Hematopoietic multipotent progenitor cell (in vitro differentiated cells): ENCODE measurements at regions not wholly inside any gene's neighbourhood (a gene's known extent, or its start where the extent isn't known, plus 50 kb on each side); places are given as distances from the start of the nearest gene placed in this dataset.
"Not testable (repeated sequence)": the region's sequence is repeated elsewhere in the genome, so short reads cannot be mapped to it uniquely, and the experiment has no call there.

Experiments
- DNase-seq, 3 donors: peaks; one replicate each; pipeline ENCODE4 v3.0.0-alpha.2; 2011 to 2015; ENCODE audit warnings: low read depth in 2 of 3, low spot score in 2 of 3

GRCh38 chr3:103410231-103410630 lies 975.4 kb downstream of the ZPLD1 start:
- no peak for DNase-seq

GRCh38 chr3:103421460-103421859 lies 986.6 kb downstream of the ZPLD1 start:
- DNase-seq: no peak

- no peak for DNase-seq
Measured at GRCh38 chr3:103437883-103438282, 1003.1 kb downstream of the ZPLD1 start.

- DNase-seq: peak in 1 of 3 donors; percentile 28
Measured at GRCh38 chr3:103440539-103441203, 1005.9 kb downstream of the ZPLD1 start.

GRCh38 chr3:103446953-103447629 lies 1012.3 kb downstream of the ZPLD1 start:
- no peak for DNase-seq

GRCh38 chr3:103453152-103453551 lies 1018.3 kb downstream of the ZPLD1 start:
- DNase-seq: no peak

GRCh38 chr3:103459815-103460214 lies 1025.0 kb downstream of the ZPLD1 start:
- no peak for DNase-seq

- DNase-seq: no peak
Measured at GRCh38 chr3:103470498-103470897, 1035.7 kb downstream of the ZPLD1 start.

- no peak for DNase-seq
Measured at GRCh38 chr3:103494011-103494410, 1059.2 kb downstream of the ZPLD1 start.

GRCh38 chr3:103494512-103494911 lies 1059.7 kb downstream of the ZPLD1 start:
- DNase-seq: no peak

GRCh38 chr3:103495186-103495585 lies 1060.4 kb downstream of the ZPLD1 start:
- DNase-seq: no peak

- DNase-seq: no peak
Measured at GRCh38 chr3:103499132-103499900, 1064.5 kb downstream of the ZPLD1 start.

GRCh38 chr3:103499967-103500366 lies 1065.2 kb downstream of the ZPLD1 start:
- DNase-seq: no peak

- no peak for DNase-seq
Measured at GRCh38 chr3:103510760-103511159, 1075.9 kb downstream of the ZPLD1 start.

- DNase-seq: no peak
Measured at GRCh38 chr3:103511891-103512290, 1077.1 kb downstream of the ZPLD1 start.

- DNase-seq: no peak
Measured at GRCh38 chr3:103512595-103512994, 1077.8 kb downstream of the ZPLD1 start.

- DNase-seq: no peak
Measured at GRCh38 chr3:103513003-103513402, 1078.2 kb downstream of the ZPLD1 start.

- no peak for DNase-seq
Measured at GRCh38 chr3:103515116-103515515, 1080.3 kb downstream of the ZPLD1 start.

- no peak for DNase-seq
Measured at GRCh38 chr3:103516950-103517349, 1082.1 kb downstream of the ZPLD1 start.

- DNase-seq: not testable (repeated sequence)
Measured at GRCh38 chr3:103531327-103531726, 1096.5 kb downstream of the ZPLD1 start.

- no peak for DNase-seq
Measured at GRCh38 chr3:103532986-103533385, 1098.2 kb downstream of the ZPLD1 start.

GRCh38 chr3:103554451-103554850 lies 1119.6 kb downstream of the ZPLD1 start:
- no peak for DNase-seq
